Fibroblast of lung (primary cell): ENCODE measurements at regions not wholly inside any gene's neighbourhood (a gene's known extent, or its start where the extent isn't known, plus 50 kb on each side); places are given as distances from the start of the nearest gene placed in this dataset.

Experiments
- CTCF ChIP-seq, 2 donors: IDR thresholded peaks in 1 of 2; conservative IDR thresholded peaks in 1 of 2; 1 replicate in 1 of 2; 2 replicates in 1 of 2; pipeline ENCODE4 v1.5.1; 2011 to 2012; ENCODE audit warnings: low read length in 2 of 2, control low read depth in 1 of 2, inconsistent platforms in 1 of 2, low read depth in 1 of 2, mild to moderate bottlenecking in 1 of 2
- EZH2 ChIP-seq: IDR thresholded peaks from 2 replicates; pipeline ENCODE4 v1.5.1; 2012; ENCODE audit warnings: low read length, control low read depth, mild to moderate bottlenecking; ENCODE audit errors: missing control alignments

DNA sequence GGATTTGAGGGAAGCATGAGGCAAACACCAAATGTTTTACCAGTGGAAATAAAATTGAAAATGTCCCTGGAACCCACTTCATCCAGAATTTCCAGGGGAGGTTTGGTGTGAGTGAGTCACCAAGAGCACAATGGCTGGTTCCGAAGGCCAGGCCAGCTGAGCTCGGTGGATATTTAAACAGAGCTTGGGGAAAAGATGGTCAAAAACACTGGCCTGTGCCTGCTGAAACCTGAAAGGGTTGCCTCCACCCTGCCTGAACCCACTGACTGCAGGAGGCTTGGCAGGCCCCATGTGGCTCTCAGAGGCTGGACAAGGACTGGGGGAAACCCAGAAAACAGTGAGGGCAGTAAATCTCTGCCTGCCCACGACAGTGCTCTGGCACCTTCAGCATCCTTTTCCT is 93.9 kb downstream of the TTC32 start:
- TF ChIP-seq EZH2 (no peak), CTCF (conservative IDR thresholded peaks at IDR 0.05 in 1 of 2, IDR thresholded peaks at IDR 0.05 in 1 of 2; ENCODE audit: low read depth in 1 of 2, low read length in 2 of 2) (no peak)
